Forelimb muscle (tissue), 1 donor: ENCODE measurements at regions not wholly inside any gene's neighbourhood (a gene's known extent, or its start where the extent isn't known, plus 50 kb on each side); places are given as distances from the start of the nearest gene placed in this dataset.

Experiments used
- DNase-seq: peaks from one replicate; pipeline ENCODE4 v3.0.0-alpha.2; 2013; ENCODE audit warnings: low read depth

- no peak for DNase-seq
These were observed 144.3 kb upstream of the TNRC6C start for GRCh38 chr17:77814091-77814772.

DNA sequence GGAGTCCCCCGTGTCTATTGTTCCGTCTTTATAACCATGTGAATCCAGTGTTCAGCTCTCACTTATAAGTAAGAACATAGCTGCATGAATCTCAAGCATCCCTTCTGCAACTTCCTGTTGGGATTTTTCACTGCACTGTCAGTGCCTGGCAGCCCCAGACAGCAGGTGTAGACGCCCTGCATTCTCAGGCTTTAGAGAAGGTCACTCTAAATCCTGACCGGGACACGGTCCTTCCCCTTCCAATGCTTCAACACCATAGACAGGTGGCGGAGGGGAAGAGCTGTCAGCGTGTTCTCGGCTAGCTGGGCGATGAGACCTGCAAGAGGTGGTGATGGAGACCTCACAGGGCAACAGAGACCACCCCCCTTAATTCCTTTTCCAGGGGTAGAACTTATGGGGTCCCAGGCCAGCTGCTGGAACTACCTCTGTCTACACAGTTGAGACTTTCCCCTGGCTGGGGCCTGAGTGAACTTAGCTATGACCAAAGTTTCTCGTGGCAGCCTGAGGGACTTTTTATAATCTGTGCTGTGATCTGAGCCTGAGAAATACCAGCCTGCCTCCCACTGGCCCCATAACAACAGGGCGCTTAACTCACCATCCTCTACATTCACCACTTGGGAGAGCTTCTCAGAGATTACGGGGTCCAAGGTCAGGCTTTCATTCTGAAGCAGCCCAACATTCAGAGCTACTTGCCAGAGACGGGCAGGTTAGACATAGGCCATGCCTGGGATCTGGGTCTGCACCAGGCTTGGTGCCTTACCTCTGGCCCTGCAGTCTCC is 143.2 kb upstream of the TNRC6C start:
- DNase-seq: no peak

- DNase-seq: no peak
These were observed 140.6 kb upstream of the TNRC6C start for GRCh38 chr17:77817953-77818352.

DNA sequence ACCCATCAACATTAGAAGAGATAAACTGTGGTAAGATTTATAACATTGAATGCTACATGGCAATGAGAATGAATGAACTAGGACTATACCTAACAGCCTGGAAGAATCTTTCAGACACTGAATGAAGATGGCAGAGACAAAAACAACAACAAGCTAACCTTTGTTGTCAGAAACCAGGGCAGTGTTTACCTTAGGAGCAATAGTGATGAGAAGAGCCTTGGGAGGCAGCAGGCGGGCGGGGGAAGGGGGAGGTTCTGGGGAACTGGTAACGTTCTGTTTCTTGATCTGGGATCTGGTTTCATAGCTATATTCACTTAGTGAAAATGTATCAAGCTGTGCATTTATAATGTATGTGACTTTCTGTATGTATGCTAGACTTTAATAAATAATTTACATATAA is 139.0 kb upstream of the TNRC6C start:
- DNase-seq: no peak

GRCh38 chr17:77821114-77821513 is 137.4 kb upstream of the TNRC6C start:
- DNase-seq: no peak

DNA sequence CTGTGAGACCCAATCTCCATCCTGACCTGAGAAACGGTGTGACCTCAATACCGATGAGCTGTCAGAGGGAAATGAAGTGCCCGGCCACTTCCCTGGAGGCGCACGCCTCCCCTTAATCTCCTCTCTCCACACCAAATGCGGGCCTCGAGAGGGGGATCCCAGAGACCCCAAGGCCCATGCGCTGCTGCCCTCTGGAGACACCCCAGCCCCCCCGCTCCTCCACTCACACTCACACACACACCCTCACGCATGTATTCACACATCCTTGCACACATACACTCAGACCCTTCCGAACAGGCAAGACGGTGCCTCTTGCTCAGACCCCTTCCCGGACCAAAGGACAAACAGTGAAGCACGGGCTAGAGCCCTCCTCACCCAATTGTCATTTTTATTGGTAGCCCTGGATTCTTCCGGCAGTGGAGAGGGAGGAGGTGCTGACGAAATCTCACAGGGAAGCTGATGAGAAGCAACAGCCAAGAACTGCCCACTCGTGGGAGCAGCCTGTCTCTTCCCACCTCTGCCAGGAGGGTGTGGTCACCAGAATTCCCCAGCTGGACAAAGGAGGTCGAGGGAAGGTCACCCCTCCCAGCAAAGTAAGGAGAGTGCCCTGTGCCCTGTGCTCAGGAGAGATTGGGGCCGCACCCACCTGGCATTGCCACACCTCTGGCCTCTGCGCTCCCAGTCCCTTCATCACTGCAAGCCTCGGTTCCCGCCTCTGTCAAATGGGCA is 136.0 kb upstream of the TNRC6C start:
- DNase-seq: no peak

DNA sequence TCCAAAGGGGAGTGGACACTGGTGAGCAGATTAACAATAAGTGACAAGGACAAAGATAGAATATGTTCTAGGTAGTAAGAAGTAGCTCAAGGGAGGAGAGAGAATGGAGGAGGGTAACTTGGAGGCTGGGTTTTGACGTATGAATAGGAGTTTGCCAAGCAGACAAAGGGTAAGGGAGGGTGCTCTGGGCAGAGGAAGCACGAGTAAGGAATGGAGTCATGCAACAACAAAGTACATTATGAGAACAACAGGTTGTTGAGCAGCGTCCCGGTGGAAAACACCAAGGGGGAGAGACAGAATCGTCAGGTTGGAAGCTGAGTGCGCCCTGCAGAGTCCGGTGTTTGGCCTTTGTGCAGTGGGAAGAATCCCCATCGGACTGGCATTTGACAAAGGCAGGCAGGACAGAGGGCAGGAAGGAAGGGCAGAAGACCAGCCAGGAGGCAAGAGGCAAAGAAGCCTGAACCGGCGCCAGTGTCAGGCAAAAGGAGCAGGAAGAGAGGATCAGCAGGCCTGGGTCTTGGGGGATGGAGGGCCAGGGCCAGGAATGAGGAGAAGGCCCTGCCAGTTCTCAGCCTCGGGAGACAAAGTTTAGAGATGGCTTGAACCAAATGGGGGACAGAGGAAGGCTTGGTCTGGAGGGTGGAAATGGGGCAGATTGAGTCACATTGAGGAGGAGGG is 134.3 kb upstream of the TNRC6C start:
- no peak for DNase-seq

- DNase-seq: no peak
These were observed 133.7 kb upstream of the TNRC6C start for GRCh38 chr17:77824780-77825280.

- no peak for DNase-seq
These were observed 132.9 kb upstream of the TNRC6C start for GRCh38 chr17:77825621-77826020.

GRCh38 chr17:77826132-77826873 is 132.2 kb upstream of the TNRC6C start:
- no peak for DNase-seq

- no peak for DNase-seq
These were observed 131.5 kb upstream of the TNRC6C start for GRCh38 chr17:77827039-77827438.

DNA sequence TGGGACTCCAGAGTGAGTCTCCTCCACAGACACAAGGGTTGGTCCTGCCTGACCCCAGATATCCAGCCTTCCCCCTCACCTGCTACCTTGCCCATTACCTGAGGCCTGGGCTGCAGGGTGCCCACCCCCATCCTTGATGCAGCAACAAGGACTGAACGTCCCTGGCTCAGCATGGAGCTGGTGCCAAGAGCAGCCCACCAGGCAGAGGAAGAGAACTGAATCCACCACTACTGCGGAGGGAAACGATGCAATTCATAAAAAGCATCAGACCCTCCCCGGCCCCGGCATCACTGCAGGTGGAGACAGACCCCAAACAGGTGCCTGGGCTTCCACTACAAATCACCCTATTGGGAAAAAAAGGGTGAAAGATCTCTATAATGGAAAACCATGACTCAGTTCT is 131.0 kb upstream of the TNRC6C start:
- DNase-seq: no peak

- no peak for DNase-seq
These were observed 129.6 kb upstream of the TNRC6C start for GRCh38 chr17:77828749-77829539.

- peak; percentile 45 for DNase-seq
These were observed 128.4 kb upstream of the TNRC6C start for GRCh38 chr17:77829843-77830799.

- no peak for DNase-seq
These were observed 127.6 kb upstream of the TNRC6C start for GRCh38 chr17:77830816-77831473.

DNA sequence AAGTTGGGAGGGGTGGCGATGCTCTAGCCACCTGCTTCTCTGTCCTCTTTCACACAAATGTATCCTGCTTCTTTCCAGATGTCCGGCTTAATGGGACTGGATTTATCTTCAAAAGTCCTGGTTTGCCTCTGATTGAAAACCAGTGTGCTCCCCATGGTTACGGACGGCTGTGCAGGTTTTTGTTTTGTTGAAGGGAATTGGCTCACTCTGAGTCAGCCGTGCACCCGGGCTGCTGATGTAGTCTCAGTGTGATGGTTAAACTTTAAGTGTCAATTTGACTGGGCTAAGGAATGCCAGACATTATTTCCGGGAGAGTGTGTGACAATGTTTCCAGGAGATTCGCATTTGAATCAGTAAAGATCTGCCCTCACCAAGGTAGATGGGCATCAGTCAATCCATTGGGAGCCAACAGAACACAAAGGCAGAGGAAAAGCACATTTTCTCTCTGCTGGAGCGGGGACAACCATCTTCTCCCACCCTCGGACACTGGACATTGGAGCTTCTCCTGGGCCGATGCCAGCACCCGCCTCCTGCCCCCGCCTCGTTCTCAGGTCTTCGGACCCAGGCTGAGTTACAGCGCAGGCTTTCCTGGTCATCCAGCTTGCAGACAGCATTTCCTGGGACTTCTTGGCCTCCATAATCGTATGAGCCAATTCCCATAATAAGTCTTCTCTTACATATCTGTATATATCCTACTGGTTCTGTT is 126.9 kb upstream of the TNRC6C start:
- peak; percentile 49 for DNase-seq

DNA sequence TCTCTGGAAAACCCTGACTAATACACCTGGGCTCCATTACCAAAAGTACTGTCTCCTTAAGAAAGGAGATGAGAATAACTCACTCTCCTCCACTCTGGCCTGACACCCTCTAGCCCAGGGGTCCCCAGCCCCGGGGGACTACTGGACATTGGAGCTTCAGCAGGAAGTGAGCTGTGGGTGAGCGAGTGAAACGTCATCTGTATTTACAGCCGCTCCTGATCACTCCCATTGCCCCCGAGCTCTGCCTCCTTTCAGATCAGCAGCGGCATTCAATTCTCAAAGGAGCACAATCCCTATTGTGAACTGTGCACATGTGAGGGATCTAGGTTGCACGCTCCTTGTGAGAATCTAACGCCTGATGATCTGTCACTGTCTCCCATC is 126.3 kb upstream of the TNRC6C start:
- DNase-seq: no peak

DNA sequence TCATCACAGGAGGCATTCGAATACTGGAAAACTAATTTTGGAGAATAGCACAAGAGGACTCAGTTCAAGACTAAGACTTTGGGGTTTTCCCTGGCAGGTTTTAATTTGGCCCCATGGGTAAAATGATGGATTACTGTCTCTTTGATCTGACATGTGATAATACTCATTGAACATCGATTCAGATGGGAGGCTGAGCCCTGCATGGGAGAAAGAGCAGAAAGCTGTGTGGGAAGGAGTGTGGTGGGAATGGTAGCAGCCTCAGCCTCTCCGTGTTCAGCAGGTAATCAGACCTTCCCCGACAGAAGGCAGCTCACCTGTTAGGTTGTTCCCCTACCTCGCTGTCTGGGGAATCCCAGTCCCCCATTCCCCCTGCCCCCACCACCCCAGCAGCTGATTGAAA is 124.7 kb upstream of the TNRC6C start:
- DNase-seq: no peak
